ENCODE measurements at regions not wholly inside any gene's neighbourhood (a gene's known extent, or its start where the extent isn't known, plus 50 kb on each side); places are given as distances from the start of the nearest gene placed in this dataset.

DNA sequence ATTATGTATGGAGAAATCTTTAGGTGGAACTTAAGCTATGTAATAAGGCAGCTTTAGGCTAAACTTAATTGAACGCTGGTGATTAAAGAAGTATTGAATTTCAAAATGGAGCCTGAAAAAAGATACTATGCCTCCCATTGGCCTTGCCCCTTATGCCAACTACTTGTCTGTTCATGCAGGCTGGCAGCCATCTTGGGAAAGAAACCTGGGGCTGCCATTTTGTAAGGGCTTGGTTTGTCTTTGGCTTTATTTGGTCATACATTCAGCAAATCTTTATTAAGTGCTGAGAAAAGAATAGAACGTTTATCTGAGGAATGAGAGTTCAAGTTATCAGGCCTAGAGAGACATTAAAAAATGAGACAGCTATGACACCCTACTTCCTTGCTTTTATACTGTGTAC, 231.3 kb downstream of the KCNE4 start:
- Histone ChIP-seq H2AFZ (ENCODE audit: control insufficient read depth, low read length) (no peak overlapping the region), H3K27ac (ENCODE audit: control insufficient read depth, insufficient read depth, low read length) (no peak overlapping the region)
- dilution Hi-C loops (cut with MboI; ENCODE audit: extremely low pct_ligation_motif_present, low sequenced_read_pairs) = no loop called here

GRCh38 chr2:223283771-223284170, 231.8 kb downstream of the KCNE4 start:
- H3K79me2 ChIP-seq (ENCODE audit: control insufficient read depth, insufficient read depth, low read length) = no peaks in the 10 kb centered on the region
- H2AFZ ChIP-seq (ENCODE audit: control insufficient read depth, low read length) = no peak overlapping the region
- TF ChIP-seq EZH2 (IDR thresholded peaks at IDR 0.05; ENCODE audit: low read length) (no peak), CTCF (optimal IDR thresholded peaks at IDR 0.05 in 1 of 3, IDR thresholded peaks at IDR 0.05 in 1 of 3, conservative IDR thresholded peaks at IDR 0.05 in 1 of 3; ENCODE audit: extremely low read depth in 1 of 3, insufficient read depth in 2 of 3, low read length in 3 of 3) (no peak)
- H3K4me3 ChIP-seq (ENCODE audit: control insufficient read depth in 2 of 3, extremely low read depth in 1 of 3, insufficient read depth in 2 of 3, low read depth in 1 of 3, low read length in 3 of 3) = no peak overlapping the region
- H3K36me3 ChIP-seq (ENCODE audit: control insufficient read depth in 2 of 2, extremely low read depth in 1 of 2, insufficient read depth in 2 of 2, low read length in 2 of 2) = no peaks in the 10 kb centered on the region
- DNase-seq (ENCODE audit: low read depth, low spot score) (no peak), FAIRE-seq (no peak)
- no peaks in the 10 kb centered on the region for H3K4me1 ChIP-seq (ENCODE audit: control insufficient read depth, extremely low read depth, insufficient read depth, low read length)
- no peaks in the 10 kb centered on the region for H3K9me1 ChIP-seq (ENCODE audit: control insufficient read depth, extremely low read depth, insufficient read depth, low read length)
- H3K27me3 ChIP-seq (ENCODE audit: control insufficient read depth, extremely low read depth, insufficient read depth, low read length) = no peaks in the 10 kb centered on the region
- H4K20me1 ChIP-seq (ENCODE audit: control insufficient read depth, extremely low read depth, insufficient read depth, low read length) = no peaks in the 10 kb centered on the region
- H3K9ac ChIP-seq (ENCODE audit: control insufficient read depth, extremely low read depth, insufficient read depth, low read length) = no peak overlapping the region
- dilution Hi-C loops (cut with MboI; ENCODE audit: extremely low pct_ligation_motif_present, low sequenced_read_pairs) = no loop called here
- H3K9me3 ChIP-seq (ENCODE audit: control insufficient read depth, low read depth, low read length) = no peaks in the 10 kb centered on the region
- no peak overlapping the region for H3K4me2 ChIP-seq (ENCODE audit: control insufficient read depth, extremely low read depth, insufficient read depth, low read depth, low read length)
- H3K27ac ChIP-seq (ENCODE audit: control insufficient read depth, insufficient read depth, low read length) = no peak overlapping the region

More for the DNA sequence above, 231.3 kb downstream of the KCNE4 start:
- H3K4me1 ChIP-seq (ENCODE audit: control insufficient read depth, extremely low read depth, insufficient read depth, low read length) = no peaks in the 10 kb centered on the region
- H3K4me3 ChIP-seq (ENCODE audit: control insufficient read depth in 2 of 3, extremely low read depth in 1 of 3, insufficient read depth in 2 of 3, low read depth in 1 of 3, low read length in 3 of 3) = no peak overlapping the region
- FAIRE-seq (no peak), DNase-seq (ENCODE audit: low read depth, low spot score) (no peak)
- no peaks in the 10 kb centered on the region for H3K36me3 ChIP-seq (ENCODE audit: control insufficient read depth in 2 of 2, extremely low read depth in 1 of 2, insufficient read depth in 2 of 2, low read length in 2 of 2)
- no peak for TF ChIP-seq EZH2 (IDR thresholded peaks at IDR 0.05; ENCODE audit: low read length)
- TF ChIP-seq CTCF (optimal IDR thresholded peaks at IDR 0.05 in 1 of 3, IDR thresholded peaks at IDR 0.05 in 1 of 3, conservative IDR thresholded peaks at IDR 0.05 in 1 of 3; ENCODE audit: extremely low read depth in 1 of 3, insufficient read depth in 2 of 3, low read length in 3 of 3) = no peak
- no peaks in the 10 kb centered on the region for H3K9me3 ChIP-seq (ENCODE audit: control insufficient read depth, low read depth, low read length)
- no peaks in the 10 kb centered on the region for H3K9me1 ChIP-seq (ENCODE audit: control insufficient read depth, extremely low read depth, insufficient read depth, low read length)
- H3K9ac ChIP-seq (ENCODE audit: control insufficient read depth, extremely low read depth, insufficient read depth, low read length) = no peak overlapping the region
- no peaks in the 10 kb centered on the region for H3K79me2 ChIP-seq (ENCODE audit: control insufficient read depth, insufficient read depth, low read length)
- no peaks in the 10 kb centered on the region for H4K20me1 ChIP-seq (ENCODE audit: control insufficient read depth, extremely low read depth, insufficient read depth, low read length)
- H3K4me2 ChIP-seq (ENCODE audit: control insufficient read depth, extremely low read depth, insufficient read depth, low read depth, low read length) = no peak overlapping the region
- H3K27me3 ChIP-seq (ENCODE audit: control insufficient read depth, extremely low read depth, insufficient read depth, low read length) = no peaks in the 10 kb centered on the region

All from keratinocyte (primary cell).